Thyroid gland (tissue), 4 donors: ENCODE measurements at regions not wholly inside any gene's neighbourhood (a gene's known extent, or its start where the extent isn't known, plus 50 kb on each side); places are given as distances from the start of the nearest gene placed in this dataset.

ENCODE experiments used
- CTCF ChIP-seq, 6 experiments: fragments of 200-600 bp in 3 of 6; fragments of 450-650 bp in 3 of 6; sonication (generic) in 3 of 6; IDR thresholded peaks; one replicate each; pipeline ENCODE4 v1.5.1; 2016 to 2019; ENCODE audit warnings: antibody characterized with exemption in 6 of 6, mild to moderate bottlenecking in 2 of 6, inconsistent platforms in 1 of 6, moderate library complexity in 1 of 6
- POLR2A ChIP-seq, 2 donors: fragments of 450-650 bp; IDR thresholded peaks; one replicate each; pipeline ENCODE4 v1.6.1; 2017; ENCODE audit warnings: antibody characterized with exemption in 2 of 2, mild to moderate bottlenecking in 2 of 2, moderate library complexity in 1 of 2

GRCh38 chr14:80344208-80344607 is 132.9 kb upstream of the DIO2 start:
- no peak for TF ChIP-seq CTCF (IDR thresholded peaks at IDR 0.05)
- no peak for TF ChIP-seq POLR2A (IDR thresholded peaks at IDR 0.05)
